ENCODE measurements at regions not wholly inside any gene's neighbourhood (a gene's known extent, or its start where the extent isn't known, plus 50 kb on each side); places are given as distances from the start of the nearest gene placed in this dataset.

DNA sequence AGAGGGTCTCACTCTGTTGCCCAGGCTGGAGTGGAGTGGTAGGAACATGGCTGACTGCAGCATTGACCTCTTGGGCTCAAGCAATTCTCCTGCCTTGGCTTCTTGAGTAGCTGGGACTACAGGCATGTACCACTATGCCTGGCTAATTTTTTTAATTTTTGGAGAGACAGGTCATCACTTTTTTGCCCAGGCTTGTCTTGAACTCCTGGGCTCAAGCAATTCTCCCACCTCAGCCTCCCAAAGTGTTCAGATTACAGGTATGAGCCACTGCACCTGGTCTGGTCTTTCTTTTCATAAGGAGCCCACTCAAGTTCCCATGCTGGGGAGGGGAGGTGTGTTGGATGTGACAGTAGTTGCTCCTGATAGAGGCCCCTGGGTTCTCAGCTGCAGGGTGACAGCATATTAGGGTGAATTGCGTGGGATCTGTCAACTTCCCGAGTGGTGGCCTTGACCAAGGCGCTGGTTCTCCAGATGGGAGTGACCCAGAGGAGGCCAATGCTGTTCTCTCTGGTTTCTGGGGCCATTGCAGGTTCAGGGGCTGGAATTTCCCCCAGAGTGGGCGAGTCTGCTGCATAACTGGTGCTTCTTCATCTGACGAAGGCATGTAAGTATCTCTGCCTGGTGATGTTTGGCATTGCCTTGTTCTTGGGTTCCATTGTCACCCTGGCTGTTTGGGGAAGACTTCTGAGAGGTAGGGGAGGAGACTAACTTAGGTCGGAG, 52.4 kb upstream of the ESRRB start:
- H3K27me3 ChIP-seq (ENCODE audit: control insufficient read depth, insufficient read depth, low read length): no peaks in the 10 kb centered on the region
- no peak for TF ChIP-seq CTCF (IDR thresholded peaks at IDR 0.05; ENCODE audit: insufficient read depth, low read length, severe bottlenecking)
- no peak overlapping the region for H3K4me3 ChIP-seq (ENCODE audit: low read depth, low read length)
- DNase-seq (ENCODE audit: low read depth) (peak; percentile 37), FAIRE-seq (no peak)
- H3K36me3 ChIP-seq (ENCODE audit: control insufficient read depth, insufficient read depth, low read length): no peaks in the 10 kb centered on the region

DNA sequence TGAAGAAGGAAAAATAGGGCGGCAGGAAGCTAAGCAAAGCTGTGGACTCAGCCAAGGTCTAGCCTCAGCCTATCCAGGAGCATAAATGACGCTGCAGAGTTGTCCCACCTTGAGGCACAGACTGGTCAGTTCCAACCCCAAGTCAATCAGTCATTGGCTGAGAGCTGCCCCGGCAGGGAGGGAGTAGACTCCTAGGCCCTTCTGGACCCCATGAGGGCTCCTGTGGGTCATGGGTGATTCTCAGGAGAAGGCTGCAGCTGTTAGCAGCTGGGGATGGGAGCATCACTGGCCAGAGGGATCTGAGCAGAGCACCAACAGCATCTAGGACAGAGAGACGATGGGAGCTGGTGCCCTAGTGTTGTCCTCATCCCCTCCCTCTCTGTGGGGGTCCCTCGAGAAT, 51.8 kb upstream of the ESRRB start:
- Histone ChIP-seq H3K27me3 (ENCODE audit: control insufficient read depth, insufficient read depth, low read length) (peaks cover under 1% of the 10 kb centered on the region), H3K4me3 (ENCODE audit: low read depth, low read length) (no peak overlapping the region), H3K36me3 (ENCODE audit: control insufficient read depth, insufficient read depth, low read length) (no peaks in the 10 kb centered on the region)
- TF ChIP-seq CTCF (IDR thresholded peaks at IDR 0.05; ENCODE audit: insufficient read depth, low read length, severe bottlenecking): no peak
- DNase-seq (ENCODE audit: low read depth) (no peak), FAIRE-seq (no peak)
